ENCODE measurements at regions not wholly inside any gene's neighbourhood (a gene's known extent, or its start where the extent isn't known, plus 50 kb on each side); places are given as distances from the start of the nearest gene placed in this dataset.

DNA sequence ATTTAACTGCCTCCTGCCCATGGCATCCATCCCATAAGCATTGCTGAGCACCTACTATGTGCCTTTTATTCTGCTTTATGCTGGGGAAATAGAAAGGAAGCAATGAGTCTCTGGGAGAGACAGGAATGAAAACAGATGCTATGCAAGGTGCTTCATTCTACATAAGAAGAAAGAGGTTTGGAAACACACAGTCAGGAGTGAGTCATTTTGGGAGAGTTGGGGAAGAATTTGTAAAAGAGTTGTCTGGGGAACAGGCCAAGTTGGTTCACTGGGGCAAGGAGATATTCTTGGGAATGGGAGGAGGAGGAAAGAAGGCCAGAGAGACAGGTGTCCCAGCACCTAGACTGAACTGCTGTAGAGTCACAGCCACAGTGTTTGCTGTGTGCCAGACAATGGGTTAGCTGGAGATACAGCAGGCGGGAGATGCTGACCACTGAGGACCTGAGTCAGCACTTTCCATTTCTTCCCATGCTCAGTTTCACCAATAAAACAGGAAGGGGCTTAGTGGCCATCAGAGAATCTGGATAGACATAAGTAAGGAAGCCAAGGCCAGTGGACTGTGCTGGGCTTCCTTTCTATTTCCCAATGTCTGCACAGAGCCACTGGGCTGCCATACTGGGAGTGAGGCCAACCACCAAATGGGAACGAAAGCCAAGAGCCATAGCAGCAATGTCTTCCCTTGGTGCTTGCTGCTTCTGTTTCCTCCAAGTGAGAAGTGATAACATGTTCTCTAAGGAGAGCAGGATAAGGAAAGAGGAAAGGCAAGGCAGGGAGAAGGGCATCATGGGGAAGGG, 187.7 kb upstream of the USP24 start:
- TF ChIP-seq, protein P1, sequence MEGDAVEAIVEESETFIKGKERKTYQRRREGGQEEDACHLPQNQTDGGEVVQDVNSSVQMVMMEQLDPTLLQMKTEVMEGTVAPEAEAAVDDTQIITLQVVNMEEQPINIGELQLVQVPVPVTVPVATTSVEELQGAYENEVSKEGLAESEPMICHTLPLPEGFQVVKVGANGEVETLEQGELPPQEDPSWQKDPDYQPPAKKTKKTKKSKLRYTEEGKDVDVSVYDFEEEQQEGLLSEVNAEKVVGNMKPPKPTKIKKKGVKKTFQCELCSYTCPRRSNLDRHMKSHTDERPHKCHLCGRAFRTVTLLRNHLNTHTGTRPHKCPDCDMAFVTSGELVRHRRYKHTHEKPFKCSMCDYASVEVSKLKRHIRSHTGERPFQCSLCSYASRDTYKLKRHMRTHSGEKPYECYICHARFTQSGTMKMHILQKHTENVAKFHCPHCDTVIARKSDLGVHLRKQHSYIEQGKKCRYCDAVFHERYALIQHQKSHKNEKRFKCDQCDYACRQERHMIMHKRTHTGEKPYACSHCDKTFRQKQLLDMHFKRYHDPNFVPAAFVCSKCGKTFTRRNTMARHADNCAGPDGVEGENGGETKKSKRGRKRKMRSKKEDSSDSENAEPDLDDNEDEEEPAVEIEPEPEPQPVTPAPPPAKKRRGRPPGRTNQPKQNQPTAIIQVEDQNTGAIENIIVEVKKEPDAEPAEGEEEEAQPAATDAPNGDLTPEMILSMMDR (conservative IDR thresholded peaks at IDR 0.05 in 1 of 2, IDR thresholded peaks at IDR 0.05 in 1 of 2; ENCODE audit: low read depth in 1 of 2, low read length in 2 of 2): no peak
- no peak for TF ChIP-seq EZH2 (IDR thresholded peaks at IDR 0.05; ENCODE audit: low read length, missing control alignments)
